ENCODE measurements at regions not wholly inside any gene's neighbourhood (a gene's known extent, or its start where the extent isn't known, plus 50 kb on each side); places are given as distances from the start of the nearest gene placed in this dataset.

DNA sequence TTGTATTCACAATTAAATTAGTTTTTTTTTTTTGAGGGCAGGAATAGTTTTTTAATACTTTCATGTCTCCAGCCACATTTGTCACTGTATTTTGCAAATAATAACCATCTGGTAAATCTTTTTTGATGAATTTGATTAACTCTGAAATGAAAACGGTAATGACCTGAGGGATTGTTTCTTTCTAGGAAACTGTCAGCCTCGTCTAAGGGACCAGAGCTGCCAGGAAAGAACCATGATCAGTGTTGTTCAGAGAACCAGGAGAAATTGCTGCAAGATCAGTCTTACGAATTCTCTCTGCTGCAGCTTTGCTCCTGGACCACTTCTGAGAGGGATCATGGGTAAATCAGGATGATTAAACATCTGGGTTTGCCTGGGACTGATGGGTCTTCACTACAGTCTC is 114.5 kb upstream of the TAF11L2 start:
- Histone ChIP-seq H3K27me3 (ENCODE audit: control insufficient read depth, insufficient read depth, low read length) (no peaks in the 10 kb centered on the region), H3K9me3 (ENCODE audit: control insufficient read depth, insufficient read depth, low read length) (no peaks in the 10 kb centered on the region), H3K4me3 (ENCODE audit: low read depth, low read length) (no peak overlapping the region), H3K27ac (ENCODE audit: low read depth, low read length) (no peak overlapping the region)
- no peak for DNase-seq (ENCODE audit: low read depth, low spot score)
- TF ChIP-seq, protein P1, sequence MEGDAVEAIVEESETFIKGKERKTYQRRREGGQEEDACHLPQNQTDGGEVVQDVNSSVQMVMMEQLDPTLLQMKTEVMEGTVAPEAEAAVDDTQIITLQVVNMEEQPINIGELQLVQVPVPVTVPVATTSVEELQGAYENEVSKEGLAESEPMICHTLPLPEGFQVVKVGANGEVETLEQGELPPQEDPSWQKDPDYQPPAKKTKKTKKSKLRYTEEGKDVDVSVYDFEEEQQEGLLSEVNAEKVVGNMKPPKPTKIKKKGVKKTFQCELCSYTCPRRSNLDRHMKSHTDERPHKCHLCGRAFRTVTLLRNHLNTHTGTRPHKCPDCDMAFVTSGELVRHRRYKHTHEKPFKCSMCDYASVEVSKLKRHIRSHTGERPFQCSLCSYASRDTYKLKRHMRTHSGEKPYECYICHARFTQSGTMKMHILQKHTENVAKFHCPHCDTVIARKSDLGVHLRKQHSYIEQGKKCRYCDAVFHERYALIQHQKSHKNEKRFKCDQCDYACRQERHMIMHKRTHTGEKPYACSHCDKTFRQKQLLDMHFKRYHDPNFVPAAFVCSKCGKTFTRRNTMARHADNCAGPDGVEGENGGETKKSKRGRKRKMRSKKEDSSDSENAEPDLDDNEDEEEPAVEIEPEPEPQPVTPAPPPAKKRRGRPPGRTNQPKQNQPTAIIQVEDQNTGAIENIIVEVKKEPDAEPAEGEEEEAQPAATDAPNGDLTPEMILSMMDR (IDR thresholded peaks at IDR 0.05; ENCODE audit: low read depth, low read length) = no peak
- CTCF ChIA-PET = no interaction called here
- POLR2A ChIA-PET = interaction anchor here (0.9 kb wide), 1 partner anchor 14 kb away, joined by 3 read pairs; no protein-coding TSS in a partner anchor

DNA sequence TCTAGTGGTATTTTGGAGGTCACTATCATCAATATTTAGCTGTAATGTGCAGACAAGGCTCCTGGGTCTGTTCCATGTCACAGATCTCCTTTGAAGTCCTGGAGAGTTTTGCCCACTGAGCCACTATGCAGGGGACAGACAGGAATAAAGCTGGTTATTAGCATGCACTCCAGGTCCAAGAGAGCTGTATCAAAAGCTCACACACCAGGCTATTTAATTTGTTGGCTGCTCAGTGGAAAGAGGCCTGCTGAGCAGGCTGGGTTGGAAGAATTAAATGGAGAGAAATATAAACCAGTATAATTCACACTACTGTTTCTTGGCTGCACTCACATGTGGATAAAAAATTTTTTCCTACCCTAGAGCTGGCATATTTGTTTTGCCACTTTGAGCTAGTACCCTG is 113.8 kb upstream of the TAF11L2 start:
- H3K27ac ChIP-seq (ENCODE audit: low read depth, low read length) = no peak overlapping the region
- H3K9me3 ChIP-seq (ENCODE audit: control insufficient read depth, insufficient read depth, low read length) = no peaks in the 10 kb centered on the region
- DNase-seq (ENCODE audit: low read depth, low spot score) = no peak
- TF ChIP-seq, protein P1 (IDR thresholded peaks at IDR 0.05; ENCODE audit: low read depth, low read length) = no peak
- ChIA-PET POLR2A (interaction anchor here (0.9 kb wide), 1 partner anchor 13 kb away, joined by 3 read pairs; no protein-coding TSS in a partner anchor), CTCF (interaction anchor here (0.7 kb wide), 1 partner anchor 22 kb away, joined by 3 read pairs; no protein-coding TSS in a partner anchor)
- no peak overlapping the region for H3K4me3 ChIP-seq (ENCODE audit: low read depth, low read length)
- no peaks in the 10 kb centered on the region for H3K27me3 ChIP-seq (ENCODE audit: control insufficient read depth, insufficient read depth, low read length)

DNA sequence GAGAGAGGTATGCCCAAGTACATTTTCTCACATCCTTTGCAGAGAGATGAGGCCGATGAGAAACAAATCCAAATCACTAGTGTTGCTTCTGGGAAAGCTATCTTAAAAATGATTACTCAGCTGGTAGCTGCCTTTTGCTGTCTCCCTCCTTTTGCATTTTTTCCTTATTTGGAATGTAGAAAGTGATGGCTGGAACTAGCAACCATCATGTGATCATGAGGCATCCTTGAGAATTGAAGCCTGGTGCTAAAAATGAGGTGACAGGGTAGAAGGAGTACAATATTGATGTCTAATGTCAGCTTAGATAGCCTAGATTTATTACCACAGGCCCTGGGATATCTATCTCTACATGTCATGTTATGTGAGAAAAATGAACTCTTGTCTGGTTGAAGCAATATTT is 109.3 kb upstream of the TAF11L2 start:
- ChIA-PET CTCF (no interaction called here), POLR2A (no interaction called here)
- DNase-seq (ENCODE audit: low read depth, low spot score) = no peak

DNA sequence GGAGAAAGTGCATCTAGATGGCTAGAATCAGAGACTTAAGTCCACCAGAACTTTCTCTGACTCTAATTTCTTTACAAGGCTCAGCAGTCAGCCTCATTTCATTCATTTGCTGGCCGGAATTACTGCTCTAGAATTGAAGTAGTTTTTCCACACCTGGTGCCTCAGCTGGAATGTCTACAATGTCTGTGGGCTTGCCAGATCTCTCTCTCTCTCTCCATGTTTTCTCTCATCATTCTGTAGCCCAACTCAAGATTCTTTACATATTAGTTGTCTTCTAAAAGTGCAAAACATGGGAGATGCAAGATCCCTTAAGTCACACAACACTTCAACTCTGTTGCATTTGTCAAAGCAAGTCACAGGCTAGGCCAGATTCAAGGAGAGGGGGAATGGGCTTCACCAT is 103.9 kb upstream of the TAF11L2 start:
- no peak overlapping the region for H3K27ac ChIP-seq (ENCODE audit: low read depth, low read length)
- TF ChIP-seq, protein P1 (IDR thresholded peaks at IDR 0.05; ENCODE audit: low read depth, low read length) = no peak
- ChIA-PET CTCF (no interaction called here), POLR2A (no interaction called here)
- H3K27me3 ChIP-seq (ENCODE audit: control insufficient read depth, insufficient read depth, low read length) = no peaks in the 10 kb centered on the region
- no peaks in the 10 kb centered on the region for H3K9me3 ChIP-seq (ENCODE audit: control insufficient read depth, insufficient read depth, low read length)
- no peak for DNase-seq (ENCODE audit: low read depth, low spot score)
- no peak overlapping the region for H3K4me3 ChIP-seq (ENCODE audit: low read depth, low read length)

More for the DNA sequence above, 109.3 kb upstream of the TAF11L2 start:
- H3K27me3 ChIP-seq (ENCODE audit: control insufficient read depth, insufficient read depth, low read length) = no peaks in the 10 kb centered on the region
- TF ChIP-seq, protein P1 (IDR thresholded peaks at IDR 0.05; ENCODE audit: low read depth, low read length) = no peak
- H3K27ac ChIP-seq (ENCODE audit: low read depth, low read length) = no peak overlapping the region
- H3K9me3 ChIP-seq (ENCODE audit: control insufficient read depth, insufficient read depth, low read length) = no peaks in the 10 kb centered on the region
- no peak overlapping the region for H3K4me3 ChIP-seq (ENCODE audit: low read depth, low read length)

DNA sequence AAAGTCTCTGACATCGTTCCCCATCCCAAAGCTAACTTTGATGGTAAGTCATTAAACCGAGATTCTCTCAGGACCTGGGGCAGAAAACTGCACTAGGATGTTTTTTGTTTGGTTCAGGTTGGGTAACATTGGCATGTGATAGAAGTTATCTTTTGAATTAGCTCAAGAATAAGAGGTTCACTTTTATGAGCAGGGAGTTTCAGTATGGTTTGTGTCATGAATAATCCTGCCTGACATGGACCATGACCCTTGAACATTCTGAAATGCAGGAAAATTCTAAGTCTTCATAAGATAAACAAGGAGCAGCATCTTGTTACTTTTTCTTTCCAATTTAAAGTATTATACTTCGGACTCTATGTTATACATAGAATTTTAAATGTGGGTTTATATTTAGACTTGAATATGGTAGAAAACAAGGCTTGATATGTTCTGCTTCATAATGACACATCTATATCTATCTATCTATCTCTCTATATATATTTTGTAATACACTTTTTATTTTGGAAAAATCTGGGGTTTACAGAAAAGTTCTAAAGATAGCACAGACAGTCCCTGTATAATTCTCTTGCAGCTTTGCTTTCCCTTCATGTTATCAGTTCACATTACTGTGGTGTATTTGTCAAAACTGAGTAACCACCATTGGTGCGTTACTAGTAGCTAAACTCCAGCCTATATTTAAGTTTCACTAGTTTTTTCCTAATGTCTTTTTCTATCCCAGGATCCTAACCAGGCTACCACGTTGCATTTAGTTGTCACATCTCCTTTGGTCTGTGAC is 102.7 kb upstream of the TAF11L2 start:
- Histone ChIP-seq H3K27me3 (ENCODE audit: control insufficient read depth, insufficient read depth, low read length) (no peaks in the 10 kb centered on the region), H3K9me3 (ENCODE audit: control insufficient read depth, insufficient read depth, low read length) (no peaks in the 10 kb centered on the region), H3K4me3 (ENCODE audit: low read depth, low read length) (no peak overlapping the region), H3K27ac (ENCODE audit: low read depth, low read length) (no peak overlapping the region)
- ChIA-PET CTCF (interaction anchor here (0.8 kb wide), 2 partner anchors 179 to 936 kb away, joined by 3 to 4 read pairs; no protein-coding TSS in a partner anchor), POLR2A (interaction anchor here (0.6 kb wide), 1 partner anchor 39 kb away, joined by 7 read pairs; no protein-coding TSS in a partner anchor)
- TF ChIP-seq, protein P1 (IDR thresholded peaks at IDR 0.05; ENCODE audit: low read depth, low read length) = no peak
- no peak for DNase-seq (ENCODE audit: low read depth, low spot score)
